ENCODE measurements at regions not wholly inside any gene's neighbourhood (a gene's known extent, or its start where the extent isn't known, plus 50 kb on each side); places are given as distances from the start of the nearest gene placed in this dataset.

DNA sequence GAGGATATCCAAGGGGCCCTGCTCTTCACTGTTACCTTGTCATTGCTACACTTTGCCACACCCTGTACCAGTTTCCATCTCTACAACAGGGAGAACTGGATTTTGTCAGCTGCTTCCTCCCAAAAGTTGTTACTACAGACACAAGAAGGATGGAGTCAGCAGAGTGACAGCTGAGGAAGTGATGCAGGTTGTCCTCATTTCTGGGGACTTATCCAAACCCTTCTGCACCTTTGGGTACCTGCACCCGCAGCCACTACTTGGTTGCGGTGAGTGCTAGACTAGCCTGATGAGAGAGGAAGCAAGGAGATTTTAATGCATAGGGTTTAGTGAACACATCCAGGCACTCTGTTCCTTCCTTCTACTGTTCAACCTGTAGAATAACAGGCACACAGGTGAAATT is 281.0 kb downstream of the RPS24 start:
- no peak overlapping the region for H3K4me3 ChIP-seq (ENCODE audit: low read depth, low read length)
- TF ChIP-seq, protein P1, sequence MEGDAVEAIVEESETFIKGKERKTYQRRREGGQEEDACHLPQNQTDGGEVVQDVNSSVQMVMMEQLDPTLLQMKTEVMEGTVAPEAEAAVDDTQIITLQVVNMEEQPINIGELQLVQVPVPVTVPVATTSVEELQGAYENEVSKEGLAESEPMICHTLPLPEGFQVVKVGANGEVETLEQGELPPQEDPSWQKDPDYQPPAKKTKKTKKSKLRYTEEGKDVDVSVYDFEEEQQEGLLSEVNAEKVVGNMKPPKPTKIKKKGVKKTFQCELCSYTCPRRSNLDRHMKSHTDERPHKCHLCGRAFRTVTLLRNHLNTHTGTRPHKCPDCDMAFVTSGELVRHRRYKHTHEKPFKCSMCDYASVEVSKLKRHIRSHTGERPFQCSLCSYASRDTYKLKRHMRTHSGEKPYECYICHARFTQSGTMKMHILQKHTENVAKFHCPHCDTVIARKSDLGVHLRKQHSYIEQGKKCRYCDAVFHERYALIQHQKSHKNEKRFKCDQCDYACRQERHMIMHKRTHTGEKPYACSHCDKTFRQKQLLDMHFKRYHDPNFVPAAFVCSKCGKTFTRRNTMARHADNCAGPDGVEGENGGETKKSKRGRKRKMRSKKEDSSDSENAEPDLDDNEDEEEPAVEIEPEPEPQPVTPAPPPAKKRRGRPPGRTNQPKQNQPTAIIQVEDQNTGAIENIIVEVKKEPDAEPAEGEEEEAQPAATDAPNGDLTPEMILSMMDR (IDR thresholded peaks at IDR 0.05; ENCODE audit: low read depth, low read length) = no peak

DNA sequence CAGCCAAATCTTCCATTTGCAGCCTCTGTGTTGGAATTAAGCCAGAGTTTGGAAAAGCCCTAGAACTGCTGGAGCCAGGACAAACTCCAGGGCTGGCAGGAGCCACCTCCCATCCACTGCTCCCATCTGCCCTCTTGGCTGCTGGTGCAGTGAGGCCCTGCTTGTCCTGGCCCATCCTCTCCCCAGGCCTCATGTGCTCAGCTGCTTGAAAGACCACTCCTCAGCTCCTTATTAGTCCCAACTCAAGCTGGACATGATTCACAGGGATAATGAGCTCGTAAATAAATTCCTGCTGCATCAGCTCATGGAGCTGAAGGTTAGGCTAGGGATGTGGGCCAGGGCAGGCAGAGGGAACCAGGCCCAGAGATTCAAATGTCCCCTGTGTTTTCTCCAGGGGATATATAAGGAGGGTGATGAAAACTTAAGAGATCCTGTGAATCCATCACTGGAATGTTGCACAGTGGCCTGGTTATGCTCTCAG is 282.8 kb downstream of the RPS24 start:
- TF ChIP-seq, protein P1 (IDR thresholded peaks at IDR 0.05; ENCODE audit: low read depth, low read length) = no peak
- H3K4me3 ChIP-seq (ENCODE audit: low read depth, low read length) = no peak overlapping the region

DNA sequence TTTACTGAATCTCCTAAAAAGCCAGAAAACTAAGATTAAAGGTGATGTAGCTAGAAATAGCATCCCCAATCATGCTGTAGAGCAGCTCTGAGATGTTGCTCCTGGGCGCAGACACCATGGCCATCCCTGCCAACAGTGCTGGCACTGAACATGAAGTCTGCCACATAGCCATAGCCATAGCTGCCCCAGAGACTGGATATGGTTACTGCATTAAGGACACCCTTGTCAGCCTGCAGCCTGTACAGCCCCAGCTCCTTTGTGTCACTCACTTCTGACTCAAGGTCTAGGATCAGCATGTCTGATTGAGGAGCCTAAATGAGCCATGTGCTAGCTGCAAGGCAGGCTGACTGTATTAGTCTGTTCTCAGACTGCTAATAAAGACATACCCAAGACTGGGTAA is 284.6 kb downstream of the RPS24 start:
- TF ChIP-seq, protein P1 (IDR thresholded peaks at IDR 0.05; ENCODE audit: low read depth, low read length) = no peak

DNA sequence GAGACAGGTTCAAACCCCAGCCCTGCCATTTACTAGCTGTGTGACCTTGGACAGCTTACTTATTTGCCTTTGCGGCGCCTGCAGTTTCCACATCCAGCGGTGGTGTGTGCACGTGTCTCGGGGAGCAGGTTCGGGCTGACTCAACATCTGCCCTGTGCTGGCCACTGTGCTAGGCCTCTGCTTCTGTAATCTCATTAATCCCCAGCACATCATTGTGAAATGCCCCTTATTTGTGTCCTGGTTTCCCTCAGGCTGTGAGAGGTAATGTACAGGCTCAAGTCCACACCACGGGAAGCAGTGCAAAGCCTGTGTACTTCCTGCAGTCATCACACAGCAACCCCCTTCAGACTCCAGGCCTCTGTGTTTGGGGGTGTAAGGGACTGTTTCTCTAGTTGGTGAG is 285.7 kb downstream of the RPS24 start:
- H3K4me3 ChIP-seq (ENCODE audit: low read depth, low read length) = no peak overlapping the region
- TF ChIP-seq, protein P1 (IDR thresholded peaks at IDR 0.05; ENCODE audit: low read depth, low read length) = no peak

More for the DNA sequence above, 284.6 kb downstream of the RPS24 start:
- no peak overlapping the region for H3K4me3 ChIP-seq (ENCODE audit: low read depth, low read length)

DNA sequence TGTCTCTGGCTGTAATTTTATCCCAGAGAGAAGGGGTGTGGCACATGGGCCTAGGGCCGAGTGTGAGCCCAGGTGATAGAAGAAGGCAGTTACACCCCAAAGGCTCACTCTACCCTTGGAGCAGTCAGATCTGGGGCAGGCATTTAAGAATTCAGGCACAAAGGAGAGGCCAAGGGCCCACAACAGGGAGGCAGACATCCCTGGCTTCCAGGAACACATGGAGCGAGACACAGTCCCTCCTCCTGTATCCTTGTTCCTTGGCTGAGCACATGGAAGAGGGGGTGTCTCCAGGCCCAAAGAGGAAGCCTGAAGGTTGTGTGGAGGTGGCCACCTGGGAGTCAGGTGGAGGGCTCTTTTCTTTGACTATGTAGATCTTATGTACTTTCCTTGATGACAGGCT is 286.2 kb downstream of the RPS24 start:
- H3K4me3 ChIP-seq (ENCODE audit: low read depth, low read length) = no peak overlapping the region
- TF ChIP-seq, protein P1 (IDR thresholded peaks at IDR 0.05; ENCODE audit: low read depth, low read length) = no peak

DNA sequence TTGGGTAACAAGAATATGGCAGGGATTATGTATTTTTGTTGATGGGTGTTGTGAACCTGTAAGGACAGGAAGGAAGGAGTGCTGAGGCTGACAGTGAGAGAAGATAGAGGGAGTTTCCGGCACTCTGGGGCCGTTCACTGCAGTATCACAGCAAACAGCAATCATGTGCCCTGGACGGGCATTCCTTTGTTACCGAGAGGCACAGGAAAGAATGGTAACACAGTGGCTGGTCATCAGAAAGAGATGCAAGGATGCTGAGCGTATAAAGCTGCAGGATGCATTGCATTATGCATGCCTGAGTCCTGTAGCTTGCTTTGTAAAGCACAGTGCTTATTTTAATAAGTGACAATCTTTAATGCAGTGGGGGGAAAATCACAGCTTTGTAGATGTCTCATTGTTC is 286.8 kb downstream of the RPS24 start:
- TF ChIP-seq, protein P1 (IDR thresholded peaks at IDR 0.05; ENCODE audit: low read depth, low read length) = no peak
- H3K4me3 ChIP-seq (ENCODE audit: low read depth, low read length) = no peak overlapping the region

DNA sequence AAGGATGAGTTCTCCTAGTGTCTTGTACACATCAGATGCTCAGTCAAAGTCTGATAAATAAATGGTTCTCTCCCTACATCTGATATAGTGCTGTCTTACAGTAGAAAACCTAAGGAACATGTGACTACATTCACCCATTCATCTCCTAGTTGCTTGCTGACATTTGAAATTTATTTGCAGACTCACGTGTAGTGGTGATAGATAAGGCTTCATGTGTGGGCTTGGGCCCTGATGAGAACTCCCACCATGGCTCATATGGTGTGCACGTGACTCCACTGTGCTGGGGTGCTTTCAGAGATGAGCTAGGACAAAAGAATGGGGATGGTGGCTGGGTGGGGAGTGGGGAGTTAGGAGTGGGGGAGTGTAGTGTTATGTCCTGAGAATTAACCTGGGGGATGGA is 287.3 kb downstream of the RPS24 start:
- H3K4me3 ChIP-seq (ENCODE audit: low read depth, low read length) = no peak overlapping the region
- TF ChIP-seq, protein P1 (IDR thresholded peaks at IDR 0.05; ENCODE audit: low read depth, low read length) = no peak
